Thymus (tissue), 11 donors: ENCODE measurements at regions not wholly inside any gene's neighbourhood (a gene's known extent, or its start where the extent isn't known, plus 50 kb on each side); places are given as distances from the start of the nearest gene placed in this dataset.

Experiments
- DNase-seq, 9 donors: peaks; one replicate each; pipeline ENCODE4 v3.0.0-alpha.2; 2013; ENCODE audit warnings: low spot score in 9 of 9, low read depth in 6 of 9, missing footprints in 1 of 9
- H3K27ac ChIP-seq, 2 donors: one replicate each; pipeline ENCODE4 v1.5.1; 2013; ENCODE audit warnings: control low read depth in 1 of 2, low read depth in 1 of 2, low read length in 1 of 2, mild to moderate bottlenecking in 1 of 2, moderate library complexity in 1 of 2
- H3K27me3 ChIP-seq, 2 donors: one replicate each; pipeline ENCODE4 v1.5.1; 2013; ENCODE audit warnings: low read length in 1 of 2; ENCODE audit not compliant: control insufficient read depth in 2 of 2, insufficient read depth in 1 of 2
- H3K36me3 ChIP-seq, 2 donors: one replicate each; pipeline ENCODE4 v1.5.1; 2013; ENCODE audit warnings: low read length in 1 of 2, mild to moderate bottlenecking in 1 of 2, moderate library complexity in 1 of 2; ENCODE audit not compliant: control insufficient read depth in 2 of 2, insufficient read depth in 2 of 2
- H3K4me1 ChIP-seq, 2 donors: one replicate each; pipeline ENCODE4 v1.5.1; 2013; ENCODE audit warnings: low read length in 2 of 2; ENCODE audit not compliant: control insufficient read depth in 2 of 2, insufficient read depth in 2 of 2
- H3K4me3 ChIP-seq, 2 donors: one replicate each; pipeline ENCODE4 v1.5.1; 2013; ENCODE audit warnings: low read length in 2 of 2, control low read depth in 1 of 2, mild to moderate bottlenecking in 1 of 2
- H3K9me3 ChIP-seq, 2 donors: one replicate each; pipeline ENCODE4 v1.5.1; 2013; ENCODE audit warnings: low read length in 1 of 2, mild to moderate bottlenecking in 1 of 2; ENCODE audit not compliant: control insufficient read depth in 2 of 2, insufficient read depth in 1 of 2
- WGBS: extraction: QIAGEN DNeasy Blood & Tissue Kit; methylation state at CpG from one replicate; pipeline ENCODE4 v1.1.7; 2013; 5-methylcytosine and 5-hydroxymethylcytosine counted together
- donor health status: healthy.

- H3K27me3 ChIP-seq: no peaks in the 10 kb centered on the region
- no peak overlapping the region for H3K27ac ChIP-seq
- 95% methylated on average over 9 of the region's 9 CpGs for WGBS
- no peaks in the 10 kb centered on the region for H3K9me3 ChIP-seq
- no peak overlapping the region for H3K4me3 ChIP-seq
- no peaks in the 10 kb centered on the region for H3K4me1 ChIP-seq
- peaks cover 21 to 30% of the 10 kb centered on the region in 2 donors for H3K36me3 ChIP-seq
- DNase-seq: peak in 3 of 9 donors; percentile 15 to 41 (median 22)
These were observed 211.1 kb upstream of the RGS6 start for GRCh38 chr14:71720978-71721624.

- WGBS: 94% methylated on average over 3 of the region's 3 CpGs
- peaks cover 21 to 27% of the 10 kb centered on the region in 2 donors for H3K36me3 ChIP-seq
- no peaks in the 10 kb centered on the region for H3K9me3 ChIP-seq
- H3K4me3 ChIP-seq: no peak overlapping the region
- no peak for DNase-seq
- no peaks in the 10 kb centered on the region for H3K4me1 ChIP-seq
- no peak overlapping the region for H3K27ac ChIP-seq
- H3K27me3 ChIP-seq: no peaks in the 10 kb centered on the region
These were observed 210.4 kb upstream of the RGS6 start for GRCh38 chr14:71721791-71722190.

GRCh38 chr14:71722885-71723284 lies 209.3 kb upstream of the RGS6 start:
- 98% methylated on average over 6 of the region's 6 CpGs for WGBS
- H3K36me3 ChIP-seq: peaks cover 21 to 29% of the 10 kb centered on the region in 2 donors
- H3K4me3 ChIP-seq: no peak overlapping the region

GRCh38 chr14:71725922-71726579 lies 206.2 kb upstream of the RGS6 start:
- Histone ChIP-seq H3K9me3 (no peaks in the 10 kb centered on the region), H3K4me1 (no peaks in the 10 kb centered on the region), H3K27me3 (no peaks in the 10 kb centered on the region), H3K27ac (no peak overlapping the region), H3K4me3 (no peak overlapping the region), H3K36me3 (peaks cover 21 to 42% of the 10 kb centered on the region in 2 donors)
- WGBS: 96% methylated on average over 7 of the region's 7 CpGs
- no peak for DNase-seq

More at GRCh38 chr14:71722885-71723284, 209.3 kb upstream of the RGS6 start:
- no peaks in the 10 kb centered on the region for H3K27me3 ChIP-seq
- DNase-seq: no peak
- no peaks in the 10 kb centered on the region for H3K4me1 ChIP-seq
- H3K9me3 ChIP-seq: no peaks in the 10 kb centered on the region
- no peak overlapping the region for H3K27ac ChIP-seq

- Histone ChIP-seq H3K9me3 (no peaks in the 10 kb centered on the region), H3K36me3 (peaks cover 20 to 41% of the 10 kb centered on the region in 2 donors), H3K27me3 (no peaks in the 10 kb centered on the region), H3K4me1 (no peaks in the 10 kb centered on the region), H3K27ac (no peak overlapping the region), H3K4me3 (no peak overlapping the region)
- 96% methylated on average over 3 of the region's 3 CpGs for WGBS
- no peak for DNase-seq
These were observed 205.6 kb upstream of the RGS6 start for GRCh38 chr14:71726580-71727021.

- Histone ChIP-seq H3K4me3 (no peak overlapping the region), H3K9me3 (no peaks in the 10 kb centered on the region), H3K27me3 (no peaks in the 10 kb centered on the region), H3K36me3 (peaks cover 23 to 46% of the 10 kb centered on the region in 2 donors), H3K27ac (no peak overlapping the region), H3K4me1 (no peaks in the 10 kb centered on the region)
- DNase-seq: no peak
- 97% methylated on average over 3 of the region's 3 CpGs for whole genome bisulfite sequencing
These were observed 203.8 kb upstream of the RGS6 start for GRCh38 chr14:71728386-71728785.

- Histone ChIP-seq H3K4me1 (no peaks in the 10 kb centered on the region), H3K9me3 (no peaks in the 10 kb centered on the region), H3K36me3 (peaks cover 27 to 52% of the 10 kb centered on the region in 2 donors), H3K4me3 (no peak overlapping the region), H3K27ac (no peak overlapping the region), H3K27me3 (no peaks in the 10 kb centered on the region)
- WGBS: 98% methylated on average over 3 of the region's 3 CpGs
- no peak for DNase-seq
These were observed 202.6 kb upstream of the RGS6 start for GRCh38 chr14:71729596-71729995.

GRCh38 chr14:71730471-71730870 lies 201.8 kb upstream of the RGS6 start:
- H3K36me3 ChIP-seq: peaks cover 20 to 48% of the 10 kb centered on the region in 2 donors
- H3K9me3 ChIP-seq: no peaks in the 10 kb centered on the region
- H3K4me3 ChIP-seq: no peak overlapping the region
- no peak overlapping the region for H3K27ac ChIP-seq
- DNase-seq: no peak
- H3K4me1 ChIP-seq: no peaks in the 10 kb centered on the region
- WGBS: 95% methylated on average over 1 of the region's 1 CpG
- H3K27me3 ChIP-seq: no peaks in the 10 kb centered on the region

GRCh38 chr14:71731096-71731495 lies 201.1 kb upstream of the RGS6 start:
- H3K27me3 ChIP-seq: no peaks in the 10 kb centered on the region
- DNase-seq: no peak
- H3K4me3 ChIP-seq: no peak overlapping the region
- H3K9me3 ChIP-seq: no peaks in the 10 kb centered on the region
- no peaks in the 10 kb centered on the region for H3K4me1 ChIP-seq
- no peak overlapping the region for H3K27ac ChIP-seq
- peaks cover 19 to 46% of the 10 kb centered on the region in 2 donors for H3K36me3 ChIP-seq
- 98% methylated on average over 5 of the region's 5 CpGs for WGBS
